ENCODE measurements at regions not wholly inside any gene's neighbourhood (a gene's known extent, or its start where the extent isn't known, plus 50 kb on each side); places are given as distances from the start of the nearest gene placed in this dataset.
A peak's percentile ranks its signal among the peaks of the same experiment; 100 is the strongest.

- peak; percentile 7 for DNase-seq
- no peaks in the 10 kb centered on the region for H3K9me3 ChIP-seq
- 76% methylated on average over 21 of the region's 25 CpGs; no CpG with 5 or more reads in 1 of the 2 donors for WGBS, 2 donors (ENCODE audit: low coverage in 1 of 2)
Measured at GRCh38 chr14:105863296-105864108, 337.1 kb downstream of the TMEM121 start.

GRCh38 chr14:105864116-105864515, 337.7 kb downstream of the TMEM121 start:
- H3K36me3 ChIP-seq = no peaks in the 10 kb centered on the region
- in situ Hi-C loops (cut with MboI; ENCODE audit: low pct_ligation_motif_present in 1 of 4, low pct_unique_long_range_greater_than_20kb in 1 of 4, low sequenced_read_pairs in 3 of 4) = no loop called here
- intact Hi-C loops (cut with DNase I; ENCODE audit: low total_unique reads) = no loop called here
- no peak for TF ChIP-seq CTCF (IDR thresholded peaks at IDR 0.05)
- no peak for TF ChIP-seq POLR2AphosphoS5 (IDR thresholded peaks at IDR 0.05)
- no peak for TF ChIP-seq EP300 (IDR thresholded peaks at IDR 0.05; ENCODE audit: low read depth)
- no peak for TF ChIP-seq POLR2A (IDR thresholded peaks at IDR 0.05)
- DNase-seq = no peak
- H3K27me3 ChIP-seq = peaks cover 3% of the 10 kb centered on the region
- H3K4me1 ChIP-seq = no peaks in the 10 kb centered on the region
- no peak overlapping the region for H3K4me3 ChIP-seq
- no peaks in the 10 kb centered on the region for H3K9me3 ChIP-seq
- peak overlapping the region in 1 of 4 donors; percentile 52 for H3K27ac ChIP-seq
- WGBS, 2 donors (ENCODE audit: low coverage in 1 of 2) = 84% methylated on average over 13 of the region's 13 CpGs; no CpG with 5 or more reads in 1 of the 2 donors

More at GRCh38 chr14:105863296-105864108, 337.1 kb downstream of the TMEM121 start:
- in situ Hi-C loops (cut with MboI; ENCODE audit: low pct_ligation_motif_present in 1 of 4, low pct_unique_long_range_greater_than_20kb in 1 of 4, low sequenced_read_pairs in 3 of 4) (no loop called here), intact Hi-C loops (cut with DNase I; ENCODE audit: low total_unique reads) (no loop called here)
- Histone ChIP-seq H3K36me3 (no peaks in the 10 kb centered on the region), H3K27ac (peak overlapping the region in 3 of 4 donors; percentile 28 to 52 (median 52)), H3K4me1 (no peaks in the 10 kb centered on the region), H3K27me3 (peaks cover 3% of the 10 kb centered on the region), H3K4me3 (peak overlapping the region in 1 of 4 donors; percentile 7)
- TF ChIP-seq EP300 (IDR thresholded peaks at IDR 0.05; ENCODE audit: low read depth) = no peak
- no peak for TF ChIP-seq POLR2A (IDR thresholded peaks at IDR 0.05)
- no peak for TF ChIP-seq CTCF (IDR thresholded peaks at IDR 0.05)
- TF ChIP-seq POLR2AphosphoS5 (IDR thresholded peaks at IDR 0.05) = no peak

- 74% methylated on average over 16 of the region's 19 CpGs; no CpG with 5 or more reads in 1 of the 2 donors for WGBS, 2 donors (ENCODE audit: low coverage in 1 of 2)
Measured at GRCh38 chr14:105864651-105865265, 338.4 kb downstream of the TMEM121 start.

More at GRCh38 chr14:105864651-105865265, 338.4 kb downstream of the TMEM121 start:
- no peak overlapping the region for H3K4me3 ChIP-seq
- H3K9me3 ChIP-seq = no peaks in the 10 kb centered on the region
- peaks cover 3% of the 10 kb centered on the region for H3K27me3 ChIP-seq
- H3K27ac ChIP-seq = no peak overlapping the region
- no peak for TF ChIP-seq EP300 (IDR thresholded peaks at IDR 0.05; ENCODE audit: low read depth)
- TF ChIP-seq CTCF (IDR thresholded peaks at IDR 0.05) = no peak
- no peak for TF ChIP-seq POLR2AphosphoS5 (IDR thresholded peaks at IDR 0.05)
- TF ChIP-seq POLR2A (IDR thresholded peaks at IDR 0.05) = no peak
- H3K36me3 ChIP-seq = no peaks in the 10 kb centered on the region
- no peak for DNase-seq
- in situ Hi-C loops (cut with MboI; ENCODE audit: low pct_ligation_motif_present in 1 of 4, low pct_unique_long_range_greater_than_20kb in 1 of 4, low sequenced_read_pairs in 3 of 4) = no loop called here
- H3K4me1 ChIP-seq = no peaks in the 10 kb centered on the region
- intact Hi-C loops (cut with DNase I; ENCODE audit: low total_unique reads) = no loop called here
